ENCODE measurements at regions not wholly inside any gene's neighbourhood (a gene's known extent, or its start where the extent isn't known, plus 50 kb on each side); places are given as distances from the start of the nearest gene placed in this dataset.

DNA sequence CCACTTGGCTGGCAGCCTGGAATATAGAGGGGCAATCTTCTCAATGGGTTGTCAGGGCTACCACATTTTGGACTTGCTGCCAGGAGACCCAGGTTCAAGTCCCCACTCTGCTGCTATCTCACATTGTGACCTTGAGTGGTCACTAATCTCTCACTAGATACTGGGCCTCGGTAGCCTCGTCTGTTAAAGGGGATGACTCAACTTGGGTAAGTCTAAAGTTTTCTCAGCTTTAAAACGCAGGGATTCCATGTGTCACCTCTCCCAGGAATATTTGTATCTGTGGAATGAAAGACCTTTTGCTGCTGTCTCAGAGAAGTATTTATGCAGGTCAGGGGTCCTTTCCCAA is 86.3 kb downstream of the SEMA4F start:
- Histone ChIP-seq H3K79me2 (ENCODE audit: insufficient read depth, low read length) (no peaks in the 10 kb centered on the region), H3K4me2 (replicated peaks; ENCODE audit: extremely low read depth, low read length, poor library complexity, severe bottlenecking) (peak overlapping the region; percentile 7), H3K36me3 (replicated peaks in 1 of 2; ENCODE audit: control insufficient read depth in 1 of 2, insufficient read depth in 2 of 2, low read length in 2 of 2) (no peaks in the 10 kb centered on the region), H3K27me3 (ENCODE audit: control insufficient read depth in 2 of 2, insufficient read depth in 2 of 2, low read length in 2 of 2) (no peaks in the 10 kb centered on the region), H3K4me3 (replicated peaks in 1 of 3; ENCODE audit: low read depth in 2 of 3, low read length in 3 of 3) (peak overlapping the region in 1 of 3 experiments; percentile 54), H2AFZ (ENCODE audit: insufficient read depth, low read depth, low read length, poor library complexity, severe bottlenecking) (no peak overlapping the region), H3K27ac (ENCODE audit: low read depth in 1 of 2, low read length in 2 of 2) (peak overlapping the region; percentile 92 to 94), H3K9me3 (replicated peaks in 1 of 2; ENCODE audit: control insufficient read depth in 1 of 2, insufficient read depth in 1 of 2, low read length in 2 of 2) (peaks cover 3 to 9% of the 10 kb centered on the region in 2 donors), H3K4me1 (ENCODE audit: control insufficient read depth in 1 of 2, insufficient read depth in 2 of 2, low read length in 2 of 2) (peaks cover 32 to 38% of the 10 kb centered on the region in 2 donors), H3K9ac (ENCODE audit: insufficient read depth, low read length, poor library complexity, severe bottlenecking) (no peak overlapping the region), H4K20me1 (ENCODE audit: insufficient read depth, low read length) (no peaks in the 10 kb centered on the region)
- TF ChIP-seq, protein P1, sequence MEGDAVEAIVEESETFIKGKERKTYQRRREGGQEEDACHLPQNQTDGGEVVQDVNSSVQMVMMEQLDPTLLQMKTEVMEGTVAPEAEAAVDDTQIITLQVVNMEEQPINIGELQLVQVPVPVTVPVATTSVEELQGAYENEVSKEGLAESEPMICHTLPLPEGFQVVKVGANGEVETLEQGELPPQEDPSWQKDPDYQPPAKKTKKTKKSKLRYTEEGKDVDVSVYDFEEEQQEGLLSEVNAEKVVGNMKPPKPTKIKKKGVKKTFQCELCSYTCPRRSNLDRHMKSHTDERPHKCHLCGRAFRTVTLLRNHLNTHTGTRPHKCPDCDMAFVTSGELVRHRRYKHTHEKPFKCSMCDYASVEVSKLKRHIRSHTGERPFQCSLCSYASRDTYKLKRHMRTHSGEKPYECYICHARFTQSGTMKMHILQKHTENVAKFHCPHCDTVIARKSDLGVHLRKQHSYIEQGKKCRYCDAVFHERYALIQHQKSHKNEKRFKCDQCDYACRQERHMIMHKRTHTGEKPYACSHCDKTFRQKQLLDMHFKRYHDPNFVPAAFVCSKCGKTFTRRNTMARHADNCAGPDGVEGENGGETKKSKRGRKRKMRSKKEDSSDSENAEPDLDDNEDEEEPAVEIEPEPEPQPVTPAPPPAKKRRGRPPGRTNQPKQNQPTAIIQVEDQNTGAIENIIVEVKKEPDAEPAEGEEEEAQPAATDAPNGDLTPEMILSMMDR (IDR thresholded peaks at IDR 0.05), result no peak
- intact Hi-C loops (cut with micrococcal nuclease), result loop anchor here (5.0 kb wide), 2 partner anchors 92 to 107 kb away; partner anchors contain the start of gene HK2 (in 1 of the 2)
- Mint-ChIP-seq H3K4me3 (no peak overlapping the region), H3K9me3 (peaks cover 9 to 14% (median 12%) of the 10 kb centered on the region in 7 donors), H3K27me3 (ENCODE audit: low read depth in 3 of 3) (peaks cover 0 to 2% (median 0%) of the 10 kb centered on the region in 3 donors), H3K27ac (peak overlapping the region; percentile 92 to 97 (median 95)), H3K36me3 (peaks cover 0 to 4% of the 10 kb centered on the region in 2 donors), H3K4me1 (peaks cover 41% of the 10 kb centered on the region)
- WGBS (ENCODE audit: insufficient coverage), result 77% methylated on average over 3 of the region's 3 CpGs
- peak in 1 of 3 donors; percentile 35 for DNase-seq

DNA sequence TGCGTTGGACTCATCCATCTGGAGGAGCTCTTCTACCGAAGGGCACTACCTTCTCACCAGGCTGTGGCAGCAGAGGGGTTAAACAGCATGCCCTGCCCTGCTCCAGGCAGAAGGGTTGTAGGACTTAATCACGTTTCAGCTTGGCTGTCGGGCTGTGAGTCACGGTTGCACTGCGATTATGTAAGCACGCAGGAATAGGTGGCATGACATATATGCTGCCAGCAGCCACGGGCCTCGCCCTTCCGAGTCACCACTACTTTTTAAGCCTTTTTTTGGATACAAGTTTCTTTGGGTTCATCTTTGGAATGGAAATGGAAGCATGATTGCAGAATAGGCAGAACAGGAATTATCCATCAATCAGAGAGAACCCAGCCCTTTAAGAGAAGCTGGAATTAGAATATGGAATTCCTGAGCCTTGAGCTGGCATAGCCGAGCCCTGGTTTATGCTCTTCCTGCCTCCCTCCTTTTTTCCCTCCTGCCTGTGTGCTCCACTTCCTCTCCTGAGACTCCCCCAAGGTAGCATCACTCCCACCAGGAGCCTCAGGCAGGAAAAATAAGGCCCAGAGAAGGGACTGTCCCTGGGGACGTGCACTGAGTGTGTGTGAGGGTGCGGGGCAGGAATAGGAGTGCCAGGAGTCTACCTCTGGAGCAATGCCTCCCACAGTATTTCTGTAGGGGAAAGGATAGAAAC is 86.8 kb downstream of the SEMA4F start:
- Histone ChIP-seq H4K20me1 (ENCODE audit: insufficient read depth, low read length) (no peaks in the 10 kb centered on the region), H3K9ac (ENCODE audit: insufficient read depth, low read length, poor library complexity, severe bottlenecking) (peak overlapping the region; percentile 55), H3K4me2 (replicated peaks; ENCODE audit: extremely low read depth, low read length, poor library complexity, severe bottlenecking) (peak overlapping the region; percentile 37), H3K79me2 (ENCODE audit: insufficient read depth, low read length) (no peaks in the 10 kb centered on the region), H3K9me3 (replicated peaks in 1 of 2; ENCODE audit: control insufficient read depth in 1 of 2, insufficient read depth in 1 of 2, low read length in 2 of 2) (peaks cover 3 to 9% of the 10 kb centered on the region in 2 donors), H3K4me1 (ENCODE audit: control insufficient read depth in 1 of 2, insufficient read depth in 2 of 2, low read length in 2 of 2) (peaks cover 32 to 34% of the 10 kb centered on the region in 2 donors), H3K36me3 (replicated peaks in 1 of 2; ENCODE audit: control insufficient read depth in 1 of 2, insufficient read depth in 2 of 2, low read length in 2 of 2) (no peaks in the 10 kb centered on the region), H2AFZ (ENCODE audit: insufficient read depth, low read depth, low read length, poor library complexity, severe bottlenecking) (no peak overlapping the region), H3K27me3 (ENCODE audit: control insufficient read depth in 2 of 2, insufficient read depth in 2 of 2, low read length in 2 of 2) (no peaks in the 10 kb centered on the region), H3K27ac (ENCODE audit: low read depth in 1 of 2, low read length in 2 of 2) (peak overlapping the region; percentile 92 to 94), H3K4me3 (replicated peaks in 1 of 3; ENCODE audit: low read depth in 2 of 3, low read length in 3 of 3) (peak overlapping the region in 1 of 3 experiments; percentile 54)
- peak; percentile 97 to 98 (median 98) for DNase-seq
- 22% methylated on average over 8 of the region's 13 CpGs for WGBS (ENCODE audit: insufficient coverage)
- H3K4me3 Mint-ChIP-seq, result peak overlapping the region; percentile 13 to 66
- peak overlapping the region; percentile 92 to 97 (median 95) for H3K27ac Mint-ChIP-seq
- H3K27me3 Mint-ChIP-seq (ENCODE audit: low read depth in 3 of 3), result peaks cover 0 to 2% (median 0%) of the 10 kb centered on the region in 3 donors
- TF ChIP-seq, protein P1 (IDR thresholded peaks at IDR 0.05), result no peak
- H3K36me3 Mint-ChIP-seq, result peaks cover 0 to 4% of the 10 kb centered on the region in 2 donors
- H3K4me1 Mint-ChIP-seq, result peaks cover 36% of the 10 kb centered on the region
- intact Hi-C loops (cut with micrococcal nuclease), result loop anchor here (5.0 kb wide), 2 partner anchors 91 to 106 kb away; partner anchors contain the start of gene HK2 (in 1 of the 2)
- H3K9me3 Mint-ChIP-seq, result peaks cover 9 to 14% (median 12%) of the 10 kb centered on the region in 7 donors
